A673 (cell line): ENCODE measurements at regions not wholly inside any gene's neighbourhood (a gene's known extent, or its start where the extent isn't known, plus 50 kb on each side); places are given as distances from the start of the nearest gene placed in this dataset.

Experiments
- BruUV-seq: library from RNA; stranded (reverse); fragments of 400-500 nt; replicated peaks from 2 replicates; lab custom pipeline; 2021; lab: Mats Ljungman, UMichigan
- CTCF ChIA-PET: fragments of 300-600 bp; sonication (Branson Sonifier 250); formaldehyde crosslinking; loops from one replicate; lab custom pipeline; 2022; ENCODE audit warnings: antibody characterized with exemption; lab: Charles Lee
- POLR2A ChIA-PET: fragments of 300-600 bp; sonication (Branson Sonifier 250); formaldehyde crosslinking; loops from one replicate; lab custom pipeline; 2022; ENCODE audit warnings: antibody characterized with exemption; ENCODE audit not compliant: low non-redundant PET; lab: Charles Lee
- DNase-seq: peaks from one replicate; pipeline ENCODE4 v3.0.0-alpha.2; 2015; ENCODE audit warnings: low spot score
- H3K27ac ChIP-seq: fragments of 200-600 bp; sonication (generic); 2 replicates; pipeline ENCODE4 v1.5.1; 2016; ENCODE audit warnings: mixed run types, low read depth, mild to moderate bottlenecking, mixed read lengths, antibody characterized with exemption, low read length; ENCODE audit not compliant: poor library complexity, severe bottlenecking
- H3K27me3 ChIP-seq: fragments of 200-600 bp; sonication (generic); replicated peaks from 2 replicates; pipeline ENCODE4 v1.6.1; 2017; ENCODE audit warnings: mixed run types, low read depth, mild to moderate bottlenecking, mixed read lengths, antibody characterized with exemption, low read length; ENCODE audit not compliant: insufficient read depth, poor library complexity
- H3K36me3 ChIP-seq: fragments of 200-600 bp; sonication (generic); 2 replicates; pipeline ENCODE4 v1.6.1; 2016; ENCODE audit warnings: mixed run types, mild to moderate bottlenecking, mixed read lengths, antibody characterized with exemption, low read length; ENCODE audit not compliant: insufficient read depth, poor library complexity, severe bottlenecking
- H3K4me1 ChIP-seq: fragments of 200-600 bp; sonication (generic); 2 replicates; pipeline ENCODE4 v1.6.1; 2017; ENCODE audit warnings: mixed run types, mild to moderate bottlenecking, mixed read lengths, antibody characterized with exemption, low read length; ENCODE audit not compliant: insufficient read depth, poor library complexity, severe bottlenecking
- H3K4me3 ChIP-seq: fragments of 200-600 bp; sonication (generic); 2 replicates; pipeline ENCODE4 v1.5.1; 2016; ENCODE audit warnings: low read depth, mixed run types, mild to moderate bottlenecking, mixed read lengths, low read length; ENCODE audit not compliant: poor library complexity, severe bottlenecking
- H3K9me3 ChIP-seq: fragments of 200-600 bp; sonication (generic); 2 replicates; pipeline ENCODE4 v1.6.1; 2016; ENCODE audit warnings: mixed run types, low read depth, mild to moderate bottlenecking, mixed read lengths, antibody characterized with exemption, low read length; ENCODE audit not compliant: poor library complexity, severe bottlenecking
- CTCF ChIP-seq: fragments of 300-800, 200-600 bp; sonication (generic); conservative IDR thresholded peaks from 2 replicates; pipeline ENCODE4 v1.5.1; 2017; ENCODE audit warnings: low read depth, mild to moderate bottlenecking, antibody characterized with exemption, low read length, moderate library complexity, mixed read lengths
- EZH2 ChIP-seq: fragments of 200-600 bp; sonication (generic); IDR thresholded peaks from 2 replicates; pipeline ENCODE4 v1.6.1; 2017; ENCODE audit warnings: borderline replicate concordance, low read depth, mild to moderate bottlenecking, mixed read lengths, antibody characterized with exemption, low read length; ENCODE audit not compliant: poor library complexity, severe bottlenecking
- intact Hi-C: fragments of 100-400 bp; cut with micrococcal nuclease; formaldehyde crosslinking; loops from one replicate; pipeline ENCODE4 v1.10.0; 2022; ENCODE audit not compliant: unreplicated experiment

- intact Hi-C loops, result no loop called here
- Histone ChIP-seq H3K36me3 (no peaks in the 10 kb centered on the region), H3K4me1 (no peaks in the 10 kb centered on the region), H3K9me3 (no peaks in the 10 kb centered on the region), H3K4me3 (no peak overlapping the region), H3K27ac (no peak overlapping the region), H3K27me3 (peaks cover 19% of the 10 kb centered on the region)
- BruUV-seq, result no TSS peak
- ChIA-PET POLR2A (no interaction called here), CTCF (no interaction called here)
- DNase-seq, result no peak
- TF ChIP-seq CTCF (no peak), EZH2 (no peak)
Observed at GRCh38 chr12:118526255-118527095, 150.1 kb downstream of the SUDS3 start.

- intact Hi-C loops, result no loop called here
- peaks cover 20% of the 10 kb centered on the region for H3K27me3 ChIP-seq
- H3K4me3 ChIP-seq, result no peak overlapping the region
- BruUV-seq, result no TSS peak
- POLR2A ChIA-PET, result no interaction called here
- H3K9me3 ChIP-seq, result no peaks in the 10 kb centered on the region
- no peaks in the 10 kb centered on the region for H3K36me3 ChIP-seq
- TF ChIP-seq CTCF (no peak), EZH2 (no peak)
- H3K4me1 ChIP-seq, result no peaks in the 10 kb centered on the region
- no peak for DNase-seq
- H3K27ac ChIP-seq, result no peak overlapping the region
- CTCF ChIA-PET, result no interaction called here
Observed at GRCh38 chr12:118527310-118527709, 151.0 kb downstream of the SUDS3 start.

GRCh38 chr12:118528625-118529024 is 152.3 kb downstream of the SUDS3 start:
- intact Hi-C loops, result no loop called here
- H3K4me3 ChIP-seq, result no peak overlapping the region
- no peak for DNase-seq
- no peaks in the 10 kb centered on the region for H3K4me1 ChIP-seq
- H3K9me3 ChIP-seq, result no peaks in the 10 kb centered on the region
- TF ChIP-seq EZH2 (no peak), CTCF (no peak)
- BruUV-seq, result no TSS peak
- peaks cover 26% of the 10 kb centered on the region for H3K27me3 ChIP-seq
- POLR2A ChIA-PET, result no interaction called here
- CTCF ChIA-PET, result no interaction called here
- H3K36me3 ChIP-seq, result no peaks in the 10 kb centered on the region
- H3K27ac ChIP-seq, result no peak overlapping the region
